HepG2 (cell line): ENCODE measurements at regions not wholly inside any gene's neighbourhood (a gene's known extent, or its start where the extent isn't known, plus 50 kb on each side); places are given as distances from the start of the nearest gene placed in this dataset.

Experiments
- ATAC-seq: fragments of 200-7000 bp; cut with Tn5 transposase; 3 replicates; pipeline ENCODE4 v1.9.1; 2020; ENCODE audit warnings: mild to moderate bottlenecking, moderate library complexity
- BruUV-seq: library from RNA; stranded (reverse); fragments of 400-500 nt; replicated peaks from 2 replicates; lab custom pipeline; 2021; lab: Mats Ljungman, UMichigan
- CTCF ChIA-PET: fragments of 300-600 bp; formaldehyde crosslinking; extraction: SDS; loops from one replicate; lab custom pipeline; 2021; ENCODE audit warnings: low total read pairs, inconsistent platforms, low intra/inter-chr PET ratio; lab: Yijun Ruan, JAX
- POLR2A ChIA-PET: fragments of 350-600 bp; sonication (Branson Sonifier 250); formaldehyde crosslinking; loops from one replicate; lab custom pipeline; 2020; ENCODE audit warnings: antibody characterized with exemption, inconsistent platforms; lab: Yijun Ruan, JAX
- DNase-seq: peaks from one replicate; pipeline ENCODE4 v3.0.0-alpha.2; 2015; ENCODE audit warnings: low spot score
- FAIRE-seq: peaks from 3 replicates; lab custom pipeline; 2011; peaks lifted over from hg19 to GRCh38; lab: Jason Lieb, UNC
- H2AFZ ChIP-seq: one replicate; pipeline ENCODE4 v1.6.1; 2011; ENCODE audit warnings: low read length, inconsistent platforms
- H3K27ac ChIP-seq: fragments of 300-600 bp; 3 replicates; pipeline ENCODE4 v1.8.0; 2011; ENCODE audit warnings: mixed run types, mild to moderate bottlenecking, mixed read lengths, low read length, inconsistent platforms; ENCODE audit not compliant: insufficient read depth; ENCODE audit errors: extremely low read length
- H3K27me3 ChIP-seq, 2 experiments: fragments of 200-600 bp in 1 of 2; 2 replicates in 1 of 2; 3 replicates in 1 of 2; pipeline versions ENCODE4 v1.6.0 to v1.8.0; 2011; ENCODE audit warnings: low read length in 2 of 2, mild to moderate bottlenecking in 2 of 2, moderate library complexity in 2 of 2, inconsistent platforms in 1 of 2; ENCODE audit not compliant: insufficient read depth in 2 of 2, control insufficient read depth in 1 of 2
- H3K36me3 ChIP-seq, 2 experiments: fragments of 200-600 bp in 1 of 2; replicated peaks in 1 of 2; 2 replicates in 1 of 2; 3 replicates in 1 of 2; pipeline versions ENCODE4 v1.5.1 to v1.8.0; 2011; ENCODE audit warnings: low read length in 2 of 2, inconsistent platforms in 1 of 2; ENCODE audit not compliant: insufficient read depth in 2 of 2, control insufficient read depth in 1 of 2
- H3K4me1 ChIP-seq: 2 replicates; pipeline ENCODE4 v1.5.1; 2012; ENCODE audit warnings: low read length, inconsistent platforms; ENCODE audit not compliant: insufficient read depth
- H3K4me2 ChIP-seq: 2 replicates; pipeline ENCODE4 v1.6.0; 2011; ENCODE audit warnings: low read depth, low read length, inconsistent platforms
- H3K4me3 ChIP-seq, 3 experiments: fragments of 200-600 bp in 1 of 3; sonication (generic), shearing (Covaris generic) in 1 of 3; replicated peaks in 1 of 3; 2 replicates each; pipeline ENCODE4 v1.5.1; 2011 to 2016; ENCODE audit warnings: low read length in 3 of 3, inconsistent platforms in 2 of 3, low read depth in 2 of 3, mild to moderate bottlenecking in 2 of 3, control low read depth in 1 of 3, mixed read lengths in 1 of 3; ENCODE audit not compliant: insufficient read depth in 1 of 3
- H3K79me2 ChIP-seq: one replicate; pipeline ENCODE4 v1.6.1; 2011; ENCODE audit warnings: low read length, inconsistent platforms; ENCODE audit not compliant: insufficient read depth
- H3K9ac ChIP-seq: 2 replicates; pipeline ENCODE4 v1.6.0; 2011; ENCODE audit warnings: mild to moderate bottlenecking, low read depth, low read length, inconsistent platforms; ENCODE audit not compliant: insufficient read depth
- H3K9me3 ChIP-seq: 2 replicates; pipeline ENCODE4 v1.5.1; 2012; ENCODE audit warnings: mild to moderate bottlenecking, low read length
- H4K20me1 ChIP-seq: 2 replicates; pipeline ENCODE4 v1.6.0; 2011; ENCODE audit warnings: inconsistent platforms, mild to moderate bottlenecking, low read length, moderate library complexity; ENCODE audit not compliant: insufficient read depth
- GTF2F1 ChIP-seq: fragments of 150-350 bp; IDR thresholded peaks from 2 replicates; pipeline ENCODE4 v1.6.1; 2014; ENCODE audit warnings: low read length
- KDM3A ChIP-seq: IDR thresholded peaks from 2 replicates; pipeline ENCODE4 v1.6.1; 2018; ENCODE audit warnings: low read depth, missing compliant biosample characterization
- KLF11 ChIP-seq: IDR thresholded peaks from 2 replicates; pipeline ENCODE4 v1.6.1; 2016; ENCODE audit warnings: missing compliant biosample characterization
- NFE2L2 ChIP-seq: fragments of 150-350 bp; IDR thresholded peaks from 2 replicates; pipeline ENCODE4 v1.6.1; 2014; ENCODE audit warnings: low read length
- NFYB ChIP-seq: sonication (generic); formaldehyde crosslinking; IDR thresholded peaks from 2 replicates; pipeline ENCODE4 v1.4.0; 2020; ENCODE audit warnings: missing genetic modification reagents
- NR2F6 ChIP-seq, 2 experiments: IDR thresholded peaks; 2 replicates each; pipeline ENCODE4 v1.6.1; 2016; ENCODE audit warnings: antibody characterized with exemption in 1 of 2, mild to moderate bottlenecking in 1 of 2
- PHF5A ChIP-seq: IDR thresholded peaks from one replicate; pipeline ENCODE4 v1.6.1; 2018; ENCODE audit warnings: low read depth, missing genetic modification reagents; ENCODE audit not compliant: unreplicated experiment
- RAD21 ChIP-seq: fragments of 450-650 bp; formaldehyde crosslinking; IDR thresholded peaks from 2 replicates; pipeline ENCODE4 v1.5.0; 2020; ENCODE audit warnings: mild to moderate bottlenecking
- RARG ChIP-seq: sonication (generic); formaldehyde crosslinking; IDR thresholded peaks from 2 replicates; pipeline ENCODE4 v1.4.0; 2020; ENCODE audit warnings: low read depth, mild to moderate bottlenecking, missing genetic modification reagents
- ZFP41 ChIP-seq: sonication (generic); formaldehyde crosslinking; IDR thresholded peaks from 2 replicates; pipeline ENCODE4 v1.4.0; 2020; ENCODE audit warnings: mild to moderate bottlenecking, missing genetic modification reagents, borderline replicate concordance
- ZNF343 ChIP-seq: sonication (generic); formaldehyde crosslinking; IDR thresholded peaks from 2 replicates; pipeline ENCODE4 v1.4.0; 2020; ENCODE audit warnings: mild to moderate bottlenecking, missing genetic modification reagents
- ZNF451 ChIP-seq: sonication (generic); formaldehyde crosslinking; IDR thresholded peaks from 2 replicates; pipeline ENCODE4 v1.5.0; 2020; ENCODE audit warnings: mild to moderate bottlenecking, missing genetic modification reagents
- ZNF772 ChIP-seq: sonication (generic); formaldehyde crosslinking; IDR thresholded peaks from 2 replicates; pipeline ENCODE4 v1.5.0; 2020; ENCODE audit warnings: mild to moderate bottlenecking, missing genetic modification reagents
- ZNF850 ChIP-seq: sonication (generic); formaldehyde crosslinking; conservative IDR thresholded peaks from 2 replicates; pipeline ENCODE4 v1.9.0; 2021; ENCODE audit warnings: mild to moderate bottlenecking, missing genetic modification reagents
- ZNF891 ChIP-seq: sonication (generic); formaldehyde crosslinking; IDR thresholded peaks from 2 replicates; pipeline ENCODE4 v1.5.0; 2020; ENCODE audit warnings: mild to moderate bottlenecking, missing genetic modification reagents
- WGBS: methylation state at CpG from one replicate; pipeline ENCODE4 v1.1.6; 2017; ENCODE audit warnings: low lambda C conversion rate; 5-methylcytosine and 5-hydroxymethylcytosine counted together
- in situ Hi-C: cut with HindIII; loops from 2 replicates; pipeline ENCODE4 v1.10.0; 2017; ENCODE audit warnings: low pct_unique_long_range_greater_than_20kb; ENCODE audit not compliant: extremely low pct_ligation_motif_present
- intact Hi-C: fragments of 100-400 bp; cut with micrococcal nuclease; formaldehyde crosslinking; loops from one replicate; pipeline ENCODE4 v1.10.0; 2022; ENCODE audit not compliant: unreplicated experiment
- TF ChIP-seq, protein P1 (sequence below): sonication (generic); formaldehyde crosslinking; IDR thresholded peaks from 2 replicates; pipeline ENCODE4 v1.9.0; 2021; ENCODE audit warnings: missing genetic modification reagents, borderline replicate concordance
- TF ChIP-seq, protein P2 (sequence below): sonication (generic); formaldehyde crosslinking; IDR thresholded peaks from 2 replicates; pipeline ENCODE4 v1.4.0; 2020; ENCODE audit warnings: mild to moderate bottlenecking, missing genetic modification reagents, borderline replicate concordance

DNA sequence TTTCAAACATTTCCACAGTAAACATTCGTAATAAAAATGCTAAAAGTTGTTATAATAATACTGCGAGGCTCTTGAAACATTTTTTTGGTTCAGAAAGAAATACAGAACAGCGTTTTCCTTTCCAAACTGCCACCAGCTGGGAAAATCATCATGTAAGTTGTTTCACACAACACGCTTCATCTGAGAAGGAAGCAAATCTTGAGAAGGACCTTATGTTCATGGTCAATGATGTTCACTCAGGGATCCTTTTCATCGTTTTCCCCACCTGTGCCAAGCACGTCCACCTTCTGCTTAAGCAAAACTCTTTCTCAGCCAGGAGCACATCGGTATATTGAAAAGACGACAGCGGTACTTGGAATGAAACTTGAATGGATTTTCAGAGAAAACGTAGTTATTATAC, 274.5 kb upstream of the ELAC2 start:
- no peak for DNase-seq
- no peak for FAIRE-seq
- Histone ChIP-seq H2AFZ (no peak overlapping the region), H4K20me1 (no peaks in the 10 kb centered on the region), H3K9me3 (no peaks in the 10 kb centered on the region), H3K27ac (no peak overlapping the region)
- ChIA-PET CTCF (no interaction called here), POLR2A (no interaction called here)
- TF ChIP-seq KLF11 (no peak), GTF2F1 (no peak), NR2F6 (IDR thresholded peaks at IDR 0.05) (no peak), NR2F6 (CRISPR knock-in tag; IDR thresholded peaks at IDR 0.05) (no peak), ZNF772 (no peak), PHF5A (CRISPR knock-in tag) (no peak), RAD21 (CRISPR knock-in tag) (no peak), ZNF451 (CRISPR knock-in tag) (no peak), ZFP41 (CRISPR knock-in tag) (no peak), RARG (no peak), KDM3A (CRISPR knock-in tag) (no peak), ZNF891 (no peak), ZNF850 (CRISPR knock-in tag) (no peak), NFYB (CRISPR knock-in tag) (no peak), NFE2L2 (no peak), ZNF343 (no peak)
- TF ChIP-seq, protein P1, sequence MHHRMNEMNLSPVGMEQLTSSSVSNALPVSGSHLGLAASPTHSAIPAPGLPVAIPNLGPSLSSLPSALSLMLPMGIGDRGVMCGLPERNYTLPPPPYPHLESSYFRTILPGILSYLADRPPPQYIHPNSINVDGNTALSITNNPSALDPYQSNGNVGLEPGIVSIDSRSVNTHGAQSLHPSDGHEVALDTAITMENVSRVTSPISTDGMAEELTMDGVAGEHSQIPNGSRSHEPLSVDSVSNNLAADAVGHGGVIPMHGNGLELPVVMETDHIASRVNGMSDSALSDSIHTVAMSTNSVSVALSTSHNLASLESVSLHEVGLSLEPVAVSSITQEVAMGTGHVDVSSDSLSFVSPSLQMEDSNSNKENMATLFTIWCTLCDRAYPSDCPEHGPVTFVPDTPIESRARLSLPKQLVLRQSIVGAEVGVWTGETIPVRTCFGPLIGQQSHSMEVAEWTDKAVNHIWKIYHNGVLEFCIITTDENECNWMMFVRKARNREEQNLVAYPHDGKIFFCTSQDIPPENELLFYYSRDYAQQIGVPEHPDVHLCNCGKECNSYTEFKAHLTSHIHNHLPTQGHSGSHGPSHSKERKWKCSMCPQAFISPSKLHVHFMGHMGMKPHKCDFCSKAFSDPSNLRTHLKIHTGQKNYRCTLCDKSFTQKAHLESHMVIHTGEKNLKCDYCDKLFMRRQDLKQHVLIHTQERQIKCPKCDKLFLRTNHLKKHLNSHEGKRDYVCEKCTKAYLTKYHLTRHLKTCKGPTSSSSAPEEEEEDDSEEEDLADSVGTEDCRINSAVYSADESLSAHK = no peak
- TF ChIP-seq, protein P2, sequence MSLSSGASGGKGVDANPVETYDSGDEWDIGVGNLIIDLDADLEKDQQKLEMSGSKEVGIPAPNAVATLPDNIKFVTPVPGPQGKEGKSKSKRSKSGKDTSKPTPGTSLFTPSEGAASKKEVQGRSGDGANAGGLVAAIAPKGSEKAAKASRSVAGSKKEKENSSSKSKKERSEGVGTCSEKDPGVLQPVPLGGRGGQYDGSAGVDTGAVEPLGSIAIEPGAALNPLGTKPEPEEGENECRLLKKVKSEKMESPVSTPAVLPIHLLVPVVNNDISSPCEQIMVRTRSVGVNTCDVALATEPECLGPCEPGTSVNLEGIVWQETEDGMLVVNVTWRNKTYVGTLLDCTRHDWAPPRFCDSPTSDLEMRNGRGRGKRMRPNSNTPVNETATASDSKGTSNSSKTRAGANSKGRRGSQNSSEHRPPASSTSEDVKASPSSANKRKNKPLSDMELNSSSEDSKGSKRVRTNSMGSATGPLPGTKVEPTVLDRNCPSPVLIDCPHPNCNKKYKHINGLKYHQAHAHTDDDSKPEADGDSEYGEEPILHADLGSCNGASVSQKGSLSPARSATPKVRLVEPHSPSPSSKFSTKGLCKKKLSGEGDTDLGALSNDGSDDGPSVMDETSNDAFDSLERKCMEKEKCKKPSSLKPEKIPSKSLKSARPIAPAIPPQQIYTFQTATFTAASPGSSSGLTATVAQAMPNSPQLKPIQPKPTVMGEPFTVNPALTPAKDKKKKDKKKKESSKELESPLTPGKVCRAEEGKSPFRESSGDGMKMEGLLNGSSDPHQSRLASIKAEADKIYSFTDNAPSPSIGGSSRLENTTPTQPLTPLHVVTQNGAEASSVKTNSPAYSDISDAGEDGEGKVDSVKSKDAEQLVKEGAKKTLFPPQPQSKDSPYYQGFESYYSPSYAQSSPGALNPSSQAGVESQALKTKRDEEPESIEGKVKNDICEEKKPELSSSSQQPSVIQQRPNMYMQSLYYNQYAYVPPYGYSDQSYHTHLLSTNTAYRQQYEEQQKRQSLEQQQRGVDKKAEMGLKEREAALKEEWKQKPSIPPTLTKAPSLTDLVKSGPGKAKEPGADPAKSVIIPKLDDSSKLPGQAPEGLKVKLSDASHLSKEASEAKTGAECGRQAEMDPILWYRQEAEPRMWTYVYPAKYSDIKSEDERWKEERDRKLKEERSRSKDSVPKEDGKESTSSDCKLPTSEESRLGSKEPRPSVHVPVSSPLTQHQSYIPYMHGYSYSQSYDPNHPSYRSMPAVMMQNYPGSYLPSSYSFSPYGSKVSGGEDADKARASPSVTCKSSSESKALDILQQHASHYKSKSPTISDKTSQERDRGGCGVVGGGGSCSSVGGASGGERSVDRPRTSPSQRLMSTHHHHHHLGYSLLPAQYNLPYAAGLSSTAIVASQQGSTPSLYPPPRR (CRISPR knock-in tag) = no peak
- TF ChIP-seq, all 625 proteins: peak for 0
- no TSS peak for BruUV-seq
- 54% methylated on average over 10 of the region's 10 CpGs for WGBS
- Histone ChIP-seq H3K4me1 (peaks cover 4% of the 10 kb centered on the region; the same call in 1 of the 2 replicates), H3K4me3 (no peak overlapping the region), H3K79me2 (no peaks in the 10 kb centered on the region), H3K27me3 (no peaks in the 10 kb centered on the region), H3K9ac (no peak overlapping the region), H3K4me2 (no peak overlapping the region), H3K36me3 (no peaks in the 10 kb centered on the region)
- intact Hi-C loops (no loop called here), in situ Hi-C loops (no loop called here)
- ATAC-seq = no peak
